ENCODE measurements at regions not wholly inside any gene's neighbourhood (a gene's known extent, or its start where the extent isn't known, plus 50 kb on each side); places are given as distances from the start of the nearest gene placed in this dataset.

DNA sequence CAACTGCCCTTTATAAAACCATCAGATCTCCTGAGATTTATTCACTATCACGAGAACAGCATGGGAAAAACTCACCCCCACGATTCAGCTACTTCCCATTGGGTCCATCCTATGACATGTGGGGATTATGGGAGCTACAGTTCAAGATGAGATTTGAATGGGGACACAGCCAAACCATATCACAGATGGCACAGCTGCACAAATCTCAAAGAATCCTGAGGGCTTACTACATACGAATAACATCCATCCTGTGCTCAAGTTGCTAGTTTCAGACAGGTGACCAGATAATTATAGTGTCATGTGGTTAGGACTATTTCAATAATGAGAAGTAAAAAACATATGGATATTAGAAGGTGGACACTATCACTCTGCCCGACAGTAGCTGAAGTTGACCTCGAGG is 211.2 kb downstream of the NUAK1 start:
- H3K4me3 ChIP-seq, result no peak overlapping the region
- peak overlapping the region in 11 of 21 experiments; percentile 20 to 69 (median 50) for H3K27ac ChIP-seq

DNA sequence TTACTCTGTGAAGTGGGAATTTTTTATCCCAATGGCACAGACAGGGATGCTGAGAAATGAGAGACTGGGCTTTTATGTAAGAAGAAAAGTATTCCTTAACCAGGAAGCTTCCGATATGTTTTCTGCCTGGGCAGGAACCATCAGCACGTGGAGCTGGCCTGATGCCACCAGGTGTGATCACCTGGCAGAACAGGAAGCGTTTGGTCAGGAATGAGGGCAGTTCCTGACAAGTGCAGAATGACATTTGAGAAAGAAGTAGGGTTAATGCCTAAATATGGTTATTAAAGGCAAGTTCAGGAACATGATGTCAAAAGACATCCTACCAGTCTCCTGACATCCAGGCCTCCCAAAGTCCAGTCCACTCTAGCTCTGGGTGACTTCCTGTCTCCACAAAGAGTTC is 210.3 kb downstream of the NUAK1 start:
- H3K4me3 ChIP-seq, result no peak overlapping the region
- H3K27ac ChIP-seq, result peak overlapping the region in 14 of 21 experiments; percentile 11 to 69 (median 46)

DNA sequence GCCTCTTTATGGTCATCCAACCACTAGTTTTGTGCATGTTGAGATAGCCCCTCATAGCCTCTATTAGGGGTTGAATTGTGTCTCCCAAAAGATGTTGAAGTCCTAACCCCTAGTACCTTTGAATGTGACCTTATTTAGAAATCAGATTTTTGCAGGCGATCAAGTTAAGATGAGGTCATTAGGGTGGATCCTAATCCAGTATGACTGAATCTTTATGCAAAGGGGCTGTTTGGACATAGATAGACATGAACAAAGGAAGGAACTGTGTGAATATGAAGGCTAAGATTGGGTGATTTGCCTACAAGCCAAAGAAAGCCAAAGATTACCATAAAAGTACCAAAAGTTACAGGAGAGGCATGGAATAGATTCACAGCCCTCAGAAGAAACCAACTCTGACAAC is 209.6 kb downstream of the NUAK1 start:
- H3K4me3 ChIP-seq, result no peak overlapping the region

DNA sequence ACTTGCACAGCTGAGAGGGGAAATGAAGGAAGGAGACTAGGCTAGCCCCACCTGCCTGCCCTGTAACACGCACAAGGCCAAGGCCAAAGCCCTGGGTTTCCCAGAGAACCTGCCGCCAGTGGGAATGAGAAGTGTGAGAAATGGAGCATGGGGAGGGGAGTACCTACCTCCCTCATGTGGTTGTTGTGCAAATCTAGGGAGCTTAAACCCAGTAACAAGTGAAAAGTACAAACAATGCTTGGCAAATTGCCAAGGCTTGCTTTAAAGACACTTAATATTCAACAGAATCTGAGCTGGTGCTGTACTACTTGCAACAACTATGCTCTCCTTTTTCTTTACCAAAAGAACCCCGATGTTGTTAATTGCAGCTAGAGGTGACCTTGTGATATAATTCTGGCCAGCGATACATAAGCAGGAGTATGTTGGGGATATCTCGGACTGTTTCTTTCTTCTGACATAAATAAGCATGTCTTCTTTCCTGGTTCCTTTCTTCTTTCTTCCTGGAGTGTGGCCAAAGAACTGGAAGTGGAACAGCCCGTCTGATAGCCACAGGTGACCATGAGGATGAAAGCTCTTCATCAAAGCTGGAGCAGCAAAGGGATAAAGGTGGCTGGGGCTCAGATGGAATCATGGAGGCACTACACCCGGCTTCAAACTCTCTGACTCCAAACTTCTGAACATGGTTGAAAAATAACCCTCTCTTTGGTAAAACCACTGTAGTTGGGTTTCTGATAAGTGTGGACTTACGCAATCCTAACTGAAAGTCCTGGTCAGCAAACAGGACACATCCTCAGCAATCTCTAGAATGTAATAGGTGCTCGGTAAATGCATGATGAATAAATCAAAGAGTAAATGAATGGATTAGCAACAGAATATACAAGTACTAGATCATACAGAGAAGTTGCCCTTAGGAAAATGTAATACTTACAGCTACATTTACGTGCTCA is 207.9 kb downstream of the NUAK1 start:
- H3K4me3 ChIP-seq, result no peak overlapping the region
- peak overlapping the region in 9 of 21 experiments; percentile 1 to 84 (median 60) for H3K27ac ChIP-seq

More for the DNA sequence above, 209.6 kb downstream of the NUAK1 start:
- peak overlapping the region in 11 of 21 experiments; percentile 20 to 63 (median 41) for H3K27ac ChIP-seq

DNA sequence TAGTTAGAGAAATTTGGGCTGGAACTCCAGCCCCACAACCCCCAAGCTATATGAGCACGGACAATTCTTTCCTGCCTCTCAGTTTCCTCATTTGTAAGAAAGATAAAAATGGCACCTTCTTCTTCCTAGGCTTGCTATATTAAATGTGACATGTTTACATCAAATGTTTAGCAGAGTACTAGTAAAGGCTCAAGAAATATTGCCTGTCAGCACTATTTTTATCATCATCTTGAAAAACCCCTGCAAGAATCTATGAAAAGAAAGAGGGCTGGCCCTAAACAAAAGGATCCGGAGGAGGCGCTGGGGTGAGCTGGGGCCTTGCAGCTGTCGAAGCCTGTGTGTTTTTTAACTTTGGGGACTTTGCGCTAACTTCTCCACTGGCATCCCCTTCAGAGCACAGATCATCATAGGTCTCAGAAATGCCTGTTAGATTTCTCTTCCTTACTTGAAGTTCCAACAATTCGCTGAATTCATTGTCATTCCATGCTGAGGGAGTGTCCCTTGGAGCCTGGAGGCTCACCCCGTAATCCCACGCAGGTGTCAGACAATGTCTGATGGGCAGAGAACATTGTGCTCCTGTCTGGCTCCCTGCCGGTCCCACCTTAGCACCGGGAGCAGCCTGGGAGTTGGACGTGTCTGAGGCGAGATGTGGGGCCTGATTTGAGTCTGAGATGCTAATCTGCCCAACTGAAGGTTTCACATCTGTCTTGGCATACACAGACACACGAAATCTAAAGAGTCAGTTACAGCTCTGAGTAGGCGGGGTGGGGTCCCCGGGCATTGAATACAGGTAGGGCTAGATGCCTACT is 206.8 kb downstream of the NUAK1 start:
- H3K4me3 ChIP-seq, result no peak overlapping the region
- peak overlapping the region in 15 of 21 experiments; percentile 1 to 84 (median 49) for H3K27ac ChIP-seq

DNA sequence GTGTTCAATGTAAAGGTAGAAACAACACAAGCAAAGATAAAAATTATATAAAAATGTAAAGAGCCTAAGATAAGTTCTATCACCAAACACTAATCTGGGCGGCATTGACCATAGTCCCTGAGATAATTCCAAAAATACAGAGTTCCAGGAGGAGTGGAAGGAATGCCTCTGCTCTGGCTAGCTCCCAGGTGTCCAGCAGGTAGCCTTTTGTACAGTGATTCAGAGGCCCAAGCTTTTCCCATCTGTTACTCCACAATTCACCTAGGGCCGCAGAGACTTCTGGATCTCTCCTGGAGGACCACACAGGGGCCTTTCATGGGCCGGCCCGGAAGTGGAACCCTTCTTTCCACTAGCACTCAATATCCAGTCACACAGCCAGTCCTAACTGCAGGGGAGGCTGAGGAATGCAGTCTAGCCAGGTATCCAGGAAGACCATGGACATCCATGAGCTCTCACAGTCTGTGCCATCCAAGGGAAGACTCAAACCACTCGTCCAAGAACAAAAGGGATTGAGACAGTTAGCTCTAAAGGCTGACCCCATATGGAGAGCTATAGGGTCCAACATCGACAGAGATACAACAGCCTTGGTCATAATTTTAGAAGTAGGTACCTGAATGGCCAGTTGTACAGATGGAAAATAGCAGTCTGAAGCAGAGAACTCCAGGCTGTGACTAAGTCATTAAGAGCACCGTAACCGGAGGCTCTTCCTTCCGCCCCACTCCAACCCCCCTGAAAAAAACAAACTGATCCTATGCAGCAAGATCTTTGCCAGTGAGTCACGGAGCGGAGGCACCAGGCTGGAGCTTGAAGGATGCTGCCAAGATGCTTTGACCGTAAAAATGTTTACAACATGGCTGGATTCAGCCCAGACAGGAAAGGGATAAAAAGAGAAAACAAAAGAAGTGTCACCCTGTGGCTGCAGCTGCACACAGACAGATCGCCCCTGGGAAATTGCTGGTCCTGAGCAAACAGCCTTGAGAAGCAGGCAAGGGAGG is 204.8 kb downstream of the NUAK1 start:
- no peak overlapping the region for H3K4me3 ChIP-seq
- H3K27ac ChIP-seq, result peak overlapping the region in 17 of 21 experiments; percentile 7 to 84 (median 57)

DNA sequence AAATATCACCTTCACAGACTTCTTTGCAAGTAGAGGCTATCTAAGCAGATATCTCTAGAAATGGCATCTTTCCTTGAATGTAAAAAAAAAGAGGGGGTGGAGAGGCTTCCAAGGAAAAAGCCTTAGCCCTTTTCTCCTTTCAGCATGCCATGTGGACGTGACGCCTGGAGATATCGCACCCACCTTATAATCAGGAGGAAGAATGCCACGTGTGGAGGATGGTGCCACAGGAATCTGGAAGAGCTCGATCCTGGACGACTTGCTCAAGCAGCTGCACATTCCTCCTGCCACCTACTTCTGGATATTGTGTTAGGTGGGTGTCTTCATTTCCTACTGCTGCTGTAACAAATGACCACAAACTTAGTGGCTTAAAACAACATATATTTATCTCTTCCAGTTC is 203.6 kb downstream of the NUAK1 start:
- H3K27ac ChIP-seq, result peak overlapping the region in 14 of 21 experiments; percentile 5 to 84 (median 53)
- H3K4me3 ChIP-seq, result no peak overlapping the region

DNA sequence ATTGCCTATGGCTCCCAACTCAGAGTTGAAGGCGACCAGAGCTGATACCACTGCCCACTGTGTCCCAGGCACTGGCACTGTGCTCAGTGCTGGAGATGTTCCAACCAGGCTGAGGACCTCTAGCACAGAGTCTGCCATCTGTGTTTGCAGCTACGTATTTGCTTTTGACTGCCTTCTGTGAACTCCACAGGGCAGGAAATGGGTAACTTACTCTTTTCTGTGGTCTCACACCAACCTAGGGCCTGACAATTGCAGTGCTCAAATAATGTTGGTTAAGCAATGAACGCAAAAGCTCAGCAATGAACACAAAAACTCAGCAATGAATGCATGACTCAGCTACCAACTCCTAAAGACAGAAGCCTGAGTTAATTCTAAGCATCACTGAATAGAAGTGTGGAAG is 202.8 kb downstream of the NUAK1 start:
- no peak overlapping the region for H3K4me3 ChIP-seq
- H3K27ac ChIP-seq, result peak overlapping the region in 8 of 21 experiments; percentile 30 to 84 (median 54)

DNA sequence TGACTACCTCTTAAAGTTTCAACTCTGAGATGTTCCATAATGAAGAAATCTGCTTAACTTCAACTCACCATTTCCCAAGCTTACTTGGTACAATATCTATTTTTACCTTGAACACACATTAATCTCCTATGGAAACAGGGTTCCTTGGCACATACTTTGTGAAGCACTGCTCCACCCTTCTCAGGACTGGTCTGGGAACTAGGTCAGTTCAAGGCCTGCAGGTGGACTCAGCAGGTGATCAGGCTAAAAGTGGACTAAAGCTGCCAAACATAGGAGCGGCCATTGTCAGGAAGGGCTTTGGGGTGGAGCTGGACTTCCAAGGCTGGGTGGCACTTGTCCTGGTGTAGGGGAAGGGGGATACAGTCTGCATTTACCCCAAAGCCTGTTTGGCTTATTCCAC is 202.3 kb downstream of the NUAK1 start:
- Histone ChIP-seq H3K27ac (peak overlapping the region in 4 of 21 experiments; percentile 31 to 65 (median 48)), H3K4me3 (no peak overlapping the region)

DNA sequence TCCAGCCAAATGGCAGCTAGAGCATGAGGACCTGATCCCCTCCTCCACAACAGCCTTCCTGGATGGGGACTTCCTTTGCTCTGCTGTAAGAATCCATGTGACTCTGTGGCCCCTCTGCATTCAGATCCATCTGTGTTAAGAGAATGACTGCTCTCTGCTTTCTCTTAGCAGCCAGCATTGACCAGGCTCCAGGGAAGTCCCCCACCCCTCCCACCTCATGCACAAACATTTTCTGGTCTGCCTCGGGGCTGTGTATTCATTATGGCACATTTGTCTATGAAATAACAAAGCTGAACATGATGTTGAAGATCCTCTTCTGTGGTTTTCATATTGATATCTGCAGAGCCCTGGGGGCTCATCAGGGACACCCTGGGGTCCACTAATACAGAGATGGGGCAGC is 201.7 kb downstream of the NUAK1 start:
- H3K27ac ChIP-seq, result peak overlapping the region in 1 of 21 experiments; percentile 37

DNA sequence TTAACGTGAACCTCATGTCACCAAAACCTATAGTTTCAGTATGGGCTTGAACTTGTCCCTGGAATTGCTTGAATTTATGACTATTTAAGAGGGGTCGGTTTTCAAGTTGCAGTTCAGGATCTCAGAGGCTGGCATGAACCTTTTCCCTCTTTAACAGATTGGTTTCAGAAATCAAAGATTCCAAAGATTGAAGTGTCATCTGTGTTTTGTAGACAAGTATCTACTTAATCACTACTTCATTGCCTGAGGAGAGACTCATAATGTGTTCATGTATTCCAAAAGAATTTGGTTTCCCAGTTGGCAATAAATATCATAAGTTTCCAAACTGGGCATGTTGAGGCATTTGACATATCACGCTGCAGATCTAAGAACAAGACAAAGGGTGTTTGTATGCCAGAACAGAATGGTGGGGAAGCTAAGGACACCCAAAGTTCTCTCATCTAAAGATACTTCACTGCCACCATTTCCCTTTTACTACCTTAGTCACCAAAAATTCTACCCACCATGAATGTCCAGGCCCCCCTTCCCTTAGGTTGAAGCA is 199.5 kb downstream of the NUAK1 start:
- Histone ChIP-seq H3K27ac (peak overlapping the region in 6 of 21 experiments; percentile 10 to 73 (median 28)), H3K4me3 (no peak overlapping the region)

More for the DNA sequence above, 201.7 kb downstream of the NUAK1 start:
- H3K4me3 ChIP-seq, result no peak overlapping the region

DNA sequence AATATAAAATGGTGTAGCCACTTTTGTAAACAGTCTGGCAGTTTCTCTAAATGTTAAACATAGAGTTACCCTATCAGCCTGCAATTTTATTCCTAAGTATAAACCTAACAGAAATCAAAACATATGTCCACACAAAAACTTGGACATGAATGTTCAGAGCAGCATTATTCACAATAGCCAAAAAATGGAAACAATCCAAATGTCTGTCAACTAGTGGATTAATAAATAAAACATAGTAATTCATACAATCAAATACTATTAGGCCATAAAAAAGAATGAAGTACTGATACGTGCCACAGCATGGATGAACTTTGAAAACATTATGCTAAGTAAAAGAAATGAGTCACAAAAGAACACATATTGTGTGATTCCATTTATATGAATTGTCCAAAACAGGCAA is 196.5 kb downstream of the NUAK1 start:
- no peak overlapping the region for H3K27ac ChIP-seq
- no peak overlapping the region for H3K4me3 ChIP-seq

DNA sequence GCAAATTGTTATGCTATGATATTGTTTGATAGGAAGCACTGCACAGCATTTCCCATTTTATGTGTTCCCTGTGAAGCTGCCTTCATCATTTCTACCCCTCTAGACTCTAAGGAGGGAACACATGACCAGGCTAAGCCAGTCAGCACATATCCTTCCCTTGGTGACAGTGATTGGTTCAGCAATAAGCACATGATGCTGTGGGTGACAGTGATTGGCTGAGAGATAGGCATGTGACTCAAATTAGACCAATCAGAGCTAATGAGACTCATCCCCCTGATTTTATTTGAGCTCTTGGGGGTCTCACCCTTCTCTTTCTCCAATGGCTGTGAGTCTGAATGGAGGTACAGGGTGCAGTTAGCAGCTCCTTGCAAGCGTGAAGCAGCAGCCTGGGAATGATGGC is 195.2 kb downstream of the NUAK1 start:
- Histone ChIP-seq H3K4me3 (no peak overlapping the region), H3K27ac (no peak overlapping the region)

DNA sequence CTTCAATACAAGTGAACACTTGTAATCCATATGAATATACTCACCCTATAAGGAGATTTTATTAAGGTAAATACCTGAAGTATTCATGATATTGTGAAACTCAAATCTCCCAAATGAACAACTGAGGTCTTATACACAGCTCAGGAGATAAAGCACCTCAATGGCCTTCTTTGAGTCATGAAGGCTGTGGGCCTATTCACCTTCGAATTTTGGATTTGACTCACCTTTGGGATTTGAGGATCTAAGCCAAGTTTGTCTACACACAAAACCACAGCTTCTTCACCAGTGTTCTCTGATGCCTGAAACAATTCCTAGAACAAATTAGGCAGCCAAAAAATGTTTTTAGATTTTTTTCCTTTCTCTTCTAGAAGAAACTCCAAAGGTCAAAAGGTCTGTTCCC is 194.1 kb downstream of the NUAK1 start:
- Histone ChIP-seq H3K27ac (no peak overlapping the region), H3K4me3 (no peak overlapping the region)

DNA sequence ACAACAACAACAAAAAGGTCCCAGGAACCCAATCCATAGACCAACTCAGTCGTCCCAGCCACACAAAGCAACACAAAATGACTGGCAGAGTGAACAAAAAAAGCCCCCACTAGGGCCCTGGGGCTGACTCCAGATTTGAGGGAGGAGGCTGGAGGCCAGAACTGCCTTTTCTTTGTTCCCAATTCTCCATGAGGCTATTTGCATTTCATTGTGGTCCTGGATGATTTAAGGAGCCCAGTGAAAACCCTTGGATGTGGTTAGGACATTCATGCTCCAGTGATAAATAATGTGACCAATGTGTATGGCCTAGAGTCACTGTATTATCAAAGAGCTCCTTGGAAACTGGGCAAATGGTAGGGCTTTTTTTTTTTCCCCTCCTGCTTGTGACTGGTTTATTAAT is 192.9 kb downstream of the NUAK1 start:
- Histone ChIP-seq H3K4me3 (no peak overlapping the region), H3K27ac (no peak overlapping the region)

DNA sequence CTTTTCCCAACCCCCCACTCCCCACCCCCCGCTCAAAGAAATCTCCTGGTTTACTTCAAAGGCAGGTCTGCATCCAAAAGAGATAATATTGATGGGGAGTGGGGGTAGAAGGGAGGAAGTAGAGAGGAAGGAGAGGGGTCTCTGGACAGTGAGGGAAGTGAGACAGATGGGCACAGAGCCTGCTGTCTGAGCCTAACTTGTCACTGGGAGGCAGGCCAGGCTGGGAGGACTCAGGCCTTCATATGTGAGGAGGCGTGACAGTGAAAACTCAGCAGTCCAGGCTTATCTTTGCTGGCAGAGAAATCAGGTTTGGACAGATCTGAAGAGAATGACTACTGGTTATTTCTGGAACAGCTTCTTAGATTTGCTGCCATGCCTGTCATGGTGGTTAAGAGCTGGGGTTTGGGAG is 192.3 kb downstream of the NUAK1 start:
- no peak overlapping the region for H3K4me3 ChIP-seq

DNA sequence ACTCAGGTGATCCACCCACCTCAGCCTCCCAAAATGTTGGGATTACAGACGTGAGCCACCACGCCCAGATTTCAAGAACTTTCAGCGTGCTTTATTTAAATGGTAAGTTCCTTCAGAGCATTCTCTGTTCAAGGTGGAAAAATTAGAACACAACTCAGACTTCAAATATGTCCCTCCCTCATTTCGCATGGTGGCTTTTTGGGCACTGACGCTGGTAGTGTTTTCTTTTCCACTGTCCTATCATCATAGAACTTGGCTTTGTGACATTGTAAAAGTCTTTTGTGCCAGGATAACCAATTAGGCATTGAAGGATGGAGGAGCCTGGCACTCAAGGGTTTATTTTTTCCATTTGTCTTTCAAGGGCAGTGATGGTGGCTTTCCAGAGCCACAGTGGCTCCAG is 190.8 kb downstream of the NUAK1 start:
- Histone ChIP-seq H3K27ac (no peak overlapping the region), H3K4me3 (no peak overlapping the region)

More for the DNA sequence above, 192.3 kb downstream of the NUAK1 start:
- no peak overlapping the region for H3K27ac ChIP-seq

DNA sequence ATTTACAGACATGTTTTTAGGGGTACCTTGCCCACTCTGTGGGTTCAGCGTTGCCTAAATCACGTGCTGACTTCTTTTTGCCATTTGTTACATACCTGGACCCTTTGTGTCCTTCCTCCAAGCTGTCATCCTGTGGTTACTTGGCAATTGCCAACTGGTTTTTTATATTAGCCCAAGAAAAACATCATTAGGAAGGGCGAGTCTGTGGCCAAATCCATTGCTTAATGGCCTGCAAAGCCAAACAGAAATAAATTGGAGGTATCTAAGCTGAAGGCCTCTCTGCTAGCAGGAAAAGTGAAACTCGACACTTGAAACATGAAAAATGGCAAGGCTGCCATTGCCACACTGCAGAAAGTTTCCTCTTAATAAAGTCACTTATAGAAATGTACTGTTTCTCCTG is 190.4 kb downstream of the NUAK1 start:
- no peak overlapping the region for H3K4me3 ChIP-seq
- no peak overlapping the region for H3K27ac ChIP-seq

DNA sequence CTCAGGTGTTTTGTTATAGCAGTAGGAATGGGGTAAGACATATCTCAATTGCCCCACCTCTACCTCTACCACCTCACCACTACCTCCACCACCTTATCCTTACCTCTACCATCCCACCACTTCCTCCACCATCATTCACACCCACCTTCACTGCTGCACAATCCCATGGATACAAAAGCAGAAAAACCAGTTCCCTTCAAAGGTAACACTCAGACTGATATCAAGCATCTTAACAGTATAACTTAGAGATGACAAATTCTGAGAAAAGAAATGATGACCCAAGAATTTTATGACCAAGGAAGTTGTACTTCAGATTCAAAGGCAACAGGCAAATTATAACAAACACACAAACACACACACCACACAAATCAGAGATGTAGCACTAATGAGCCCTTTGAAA is 189.4 kb downstream of the NUAK1 start:
- Histone ChIP-seq H3K27ac (no peak overlapping the region), H3K4me3 (no peak overlapping the region)

Data from skin epidermis (tissue), 12 donors.